Breast epithelium (tissue), 3 donors: ENCODE measurements at regions not wholly inside any gene's neighbourhood (a gene's known extent, or its start where the extent isn't known, plus 50 kb on each side); places are given as distances from the start of the nearest gene placed in this dataset.

Source experiments
- CTCF ChIP-seq, 3 donors: fragments of 450-650 bp; IDR thresholded peaks; one replicate each; pipeline ENCODE4 v1.5.1; 2016 to 2017; ENCODE audit warnings: antibody characterized with exemption in 3 of 3, mild to moderate bottlenecking in 3 of 3, moderate library complexity in 3 of 3
- POLR2A ChIP-seq: fragments of 450-650 bp; IDR thresholded peaks from one replicate; pipeline ENCODE4 v1.6.1; 2016; ENCODE audit warnings: antibody characterized with exemption, mild to moderate bottlenecking, moderate library complexity
- POLR2AphosphoS5 ChIP-seq, 3 donors: sonication (generic); formaldehyde crosslinking; IDR thresholded peaks; one replicate each; pipeline ENCODE4 v1.6.1; 2017; ENCODE audit warnings: antibody characterized with exemption in 3 of 3

- TF ChIP-seq CTCF (IDR thresholded peaks at IDR 0.05) (no peak), POLR2A (no peak), POLR2AphosphoS5 (IDR thresholded peaks at IDR 0.05) (no peak)
These were observed 693.4 kb upstream of the SYT4 start for GRCh38 chr18:43970656-43971055.
